HG02973 (cell line): ENCODE measurements at regions not wholly inside any gene's neighbourhood (a gene's known extent, or its start where the extent isn't known, plus 50 kb on each side); places are given as distances from the start of the nearest gene placed in this dataset.
"Not testable (repeated sequence)": the region's sequence is repeated elsewhere in the genome, so short reads cannot be mapped to it uniquely, and the experiment has no call there.

Experiments used
- ATAC-seq: cut with Tn5 transposase; IDR thresholded peaks from one replicate; pipeline ENCODE4 v1.9.1; 2021; ENCODE audit warnings: moderate library complexity; ENCODE audit not compliant: unreplicated experiment

GRCh38 chrY:19059733-19060132 lies 286.2 kb upstream of the HSFY2 start:
- no peak for ATAC-seq

- ATAC-seq, result no peak
Measured at GRCh38 chrY:19058831-19059370, 285.4 kb upstream of the HSFY2 start.

GRCh38 chrY:19056138-19056469 lies 282.6 kb upstream of the HSFY2 start:
- no peak for ATAC-seq

- ATAC-seq, result no peak
Measured at GRCh38 chrY:19055232-19056137, 281.9 kb upstream of the HSFY2 start.

GRCh38 chrY:19053806-19054205 lies 280.3 kb upstream of the HSFY2 start:
- ATAC-seq, result no peak

GRCh38 chrY:19051021-19051420 lies 277.5 kb upstream of the HSFY2 start:
- ATAC-seq, result no peak

GRCh38 chrY:19042984-19043442 lies 269.5 kb upstream of the HSFY2 start:
- ATAC-seq, result no peak

- no peak for ATAC-seq
Measured at GRCh38 chrY:19042306-19042958, 268.9 kb upstream of the HSFY2 start.

GRCh38 chrY:19026631-19027030 lies 253.1 kb upstream of the HSFY2 start:
- no peak for ATAC-seq

- ATAC-seq, result no peak
Measured at GRCh38 chrY:19023934-19024333, 250.4 kb upstream of the HSFY2 start.

- ATAC-seq, result no peak
Measured at GRCh38 chrY:19020193-19020592, 246.7 kb upstream of the HSFY2 start.

- no peak for ATAC-seq
Measured at GRCh38 chrY:19016990-19017389, 243.5 kb upstream of the HSFY2 start.

GRCh38 chrY:19015854-19016253 lies 242.3 kb upstream of the HSFY2 start:
- ATAC-seq, result no peak

GRCh38 chrY:19015213-19015612 lies 241.7 kb upstream of the HSFY2 start:
- ATAC-seq, result no peak

GRCh38 chrY:19012985-19013384 lies 239.4 kb upstream of the HSFY2 start:
- ATAC-seq, result no peak

- ATAC-seq, result no peak
Measured at GRCh38 chrY:19011605-19012090, 238.1 kb upstream of the HSFY2 start.

- no peak for ATAC-seq
Measured at GRCh38 chrY:19006234-19006633, 232.7 kb upstream of the HSFY2 start.

- ATAC-seq, result no peak
Measured at GRCh38 chrY:19005579-19005978, 232.0 kb upstream of the HSFY2 start.

GRCh38 chrY:18997635-18998240 lies 224.2 kb upstream of the HSFY2 start:
- ATAC-seq, result no peak

GRCh38 chrY:18993480-18993879 lies 219.9 kb upstream of the HSFY2 start:
- ATAC-seq, result no peak

- ATAC-seq, result not testable (repeated sequence)
Measured at GRCh38 chrY:18992684-18993083, 219.1 kb upstream of the HSFY2 start.
